Choroid plexus epithelial cell (primary cell): ENCODE measurements at regions not wholly inside any gene's neighbourhood (a gene's known extent, or its start where the extent isn't known, plus 50 kb on each side); places are given as distances from the start of the nearest gene placed in this dataset.

ENCODE experiments used
- DNase-seq: peaks from one replicate; pipeline ENCODE4 v3.0.0-alpha.2; 2010; ENCODE audit warnings: low read depth
- H3K4me3 ChIP-seq: 2 replicates; pipeline ENCODE4 v1.5.1; 2011; ENCODE audit warnings: low read depth, mild to moderate bottlenecking, control low read depth, low read length, moderate library complexity
- TF ChIP-seq, protein P1 (sequence below): conservative IDR thresholded peaks from 2 replicates; pipeline ENCODE4 v1.5.1; 2011; ENCODE audit warnings: low read depth, mild to moderate bottlenecking, control low read depth, inconsistent platforms, low read length, moderate library complexity

DNA sequence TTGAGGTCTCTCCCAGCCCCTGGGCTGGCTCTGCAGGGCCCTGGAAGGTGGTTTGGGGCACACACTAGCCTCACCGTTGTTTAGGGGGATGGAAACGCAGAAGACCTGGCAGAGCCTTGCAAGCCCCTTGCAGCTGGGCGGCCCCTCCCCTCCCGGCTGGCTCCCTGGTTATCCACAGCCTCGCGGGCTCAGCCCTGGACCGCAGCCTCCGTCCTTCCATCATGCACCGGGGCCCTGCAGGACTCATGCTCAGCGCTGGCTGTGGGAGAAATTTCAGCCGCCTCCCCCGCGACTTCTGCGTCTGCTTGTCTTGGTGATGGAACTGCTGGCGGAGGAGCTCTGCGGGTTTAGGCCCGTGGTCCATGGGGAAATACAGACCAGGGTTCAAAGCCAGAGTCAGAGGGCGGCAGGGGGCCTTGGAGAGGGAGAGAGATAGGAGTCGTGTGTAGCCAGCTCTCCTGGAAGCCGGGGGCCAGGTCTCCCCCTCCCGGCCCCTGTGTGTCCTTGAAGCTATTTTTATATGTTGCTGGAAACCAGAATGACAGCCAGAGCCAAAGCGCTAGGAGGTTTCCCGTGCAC lies 75.8 kb upstream of the IER5L start:
- peak overlapping the region; percentile 24 for H3K4me3 ChIP-seq
- peak; percentile 61 for DNase-seq
- TF ChIP-seq, protein P1, sequence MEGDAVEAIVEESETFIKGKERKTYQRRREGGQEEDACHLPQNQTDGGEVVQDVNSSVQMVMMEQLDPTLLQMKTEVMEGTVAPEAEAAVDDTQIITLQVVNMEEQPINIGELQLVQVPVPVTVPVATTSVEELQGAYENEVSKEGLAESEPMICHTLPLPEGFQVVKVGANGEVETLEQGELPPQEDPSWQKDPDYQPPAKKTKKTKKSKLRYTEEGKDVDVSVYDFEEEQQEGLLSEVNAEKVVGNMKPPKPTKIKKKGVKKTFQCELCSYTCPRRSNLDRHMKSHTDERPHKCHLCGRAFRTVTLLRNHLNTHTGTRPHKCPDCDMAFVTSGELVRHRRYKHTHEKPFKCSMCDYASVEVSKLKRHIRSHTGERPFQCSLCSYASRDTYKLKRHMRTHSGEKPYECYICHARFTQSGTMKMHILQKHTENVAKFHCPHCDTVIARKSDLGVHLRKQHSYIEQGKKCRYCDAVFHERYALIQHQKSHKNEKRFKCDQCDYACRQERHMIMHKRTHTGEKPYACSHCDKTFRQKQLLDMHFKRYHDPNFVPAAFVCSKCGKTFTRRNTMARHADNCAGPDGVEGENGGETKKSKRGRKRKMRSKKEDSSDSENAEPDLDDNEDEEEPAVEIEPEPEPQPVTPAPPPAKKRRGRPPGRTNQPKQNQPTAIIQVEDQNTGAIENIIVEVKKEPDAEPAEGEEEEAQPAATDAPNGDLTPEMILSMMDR, result no peak

DNA sequence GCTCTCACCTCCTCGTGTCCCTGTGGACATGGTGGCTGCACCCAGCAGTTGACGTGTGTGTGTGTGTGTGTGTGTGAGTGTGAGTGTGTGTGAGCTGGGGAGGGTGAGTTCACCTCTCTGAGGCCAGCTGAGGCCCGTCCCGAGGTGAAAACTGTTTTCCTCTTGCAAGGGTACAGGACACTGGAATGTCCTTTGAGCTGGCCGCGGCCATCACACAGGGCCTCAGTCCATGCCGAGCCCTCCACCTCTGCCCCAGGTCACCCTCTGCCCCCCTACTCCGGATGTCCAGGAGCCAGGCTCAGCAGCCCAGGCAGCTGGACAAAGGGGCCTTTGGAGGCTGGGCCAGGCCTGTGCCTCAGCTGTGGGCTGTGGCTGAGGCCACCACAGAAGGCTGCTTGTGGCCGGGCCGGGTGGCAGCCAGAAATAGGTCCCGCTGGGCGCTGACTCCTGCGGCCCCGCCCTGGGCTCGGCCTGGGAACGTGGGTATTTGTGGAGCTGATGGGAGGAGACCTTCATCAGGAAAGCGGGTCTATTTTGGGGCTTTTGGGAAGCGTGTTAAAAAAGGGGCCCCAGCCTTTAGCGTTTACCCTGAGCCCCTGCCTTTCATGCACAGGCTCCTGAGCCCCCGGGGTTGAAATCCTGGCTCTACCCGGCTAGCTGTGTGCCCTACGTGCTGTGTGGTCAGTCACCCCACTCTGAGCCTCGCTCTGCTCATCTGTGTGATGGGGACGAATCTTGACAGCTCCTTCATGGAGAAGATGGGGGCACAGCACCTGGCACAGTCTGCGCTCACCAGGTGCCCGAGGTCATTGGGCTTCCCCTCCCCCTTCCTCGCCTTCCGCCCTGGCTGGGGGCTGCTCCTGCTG lies 75.1 kb upstream of the IER5L start:
- H3K4me3 ChIP-seq, result no peak overlapping the region
- TF ChIP-seq, protein P1, result no peak

DNA sequence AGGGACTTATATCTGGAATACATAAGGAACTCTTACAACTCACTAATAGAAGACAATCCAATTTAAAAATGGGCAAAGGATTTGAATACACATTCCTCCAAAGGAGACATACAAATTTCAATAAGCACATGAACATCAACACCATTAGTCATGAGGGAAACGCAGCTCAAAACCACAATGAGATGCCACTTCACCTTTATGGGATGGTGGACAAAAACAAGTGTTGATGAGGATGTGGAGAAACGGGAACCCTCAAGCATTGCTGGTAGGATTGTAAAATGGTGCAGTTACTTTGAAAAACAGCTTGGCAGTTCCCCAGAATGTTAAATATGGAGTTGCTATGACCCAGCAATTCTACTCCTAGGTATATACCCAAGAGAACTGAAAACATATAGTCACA lies 72.7 kb upstream of the IER5L start:
- TF ChIP-seq, protein P1, result no peak
- DNase-seq, result peak; percentile 66
- H3K4me3 ChIP-seq, result no peak overlapping the region

More for the DNA sequence above, 75.1 kb upstream of the IER5L start:
- no peak for DNase-seq

DNA sequence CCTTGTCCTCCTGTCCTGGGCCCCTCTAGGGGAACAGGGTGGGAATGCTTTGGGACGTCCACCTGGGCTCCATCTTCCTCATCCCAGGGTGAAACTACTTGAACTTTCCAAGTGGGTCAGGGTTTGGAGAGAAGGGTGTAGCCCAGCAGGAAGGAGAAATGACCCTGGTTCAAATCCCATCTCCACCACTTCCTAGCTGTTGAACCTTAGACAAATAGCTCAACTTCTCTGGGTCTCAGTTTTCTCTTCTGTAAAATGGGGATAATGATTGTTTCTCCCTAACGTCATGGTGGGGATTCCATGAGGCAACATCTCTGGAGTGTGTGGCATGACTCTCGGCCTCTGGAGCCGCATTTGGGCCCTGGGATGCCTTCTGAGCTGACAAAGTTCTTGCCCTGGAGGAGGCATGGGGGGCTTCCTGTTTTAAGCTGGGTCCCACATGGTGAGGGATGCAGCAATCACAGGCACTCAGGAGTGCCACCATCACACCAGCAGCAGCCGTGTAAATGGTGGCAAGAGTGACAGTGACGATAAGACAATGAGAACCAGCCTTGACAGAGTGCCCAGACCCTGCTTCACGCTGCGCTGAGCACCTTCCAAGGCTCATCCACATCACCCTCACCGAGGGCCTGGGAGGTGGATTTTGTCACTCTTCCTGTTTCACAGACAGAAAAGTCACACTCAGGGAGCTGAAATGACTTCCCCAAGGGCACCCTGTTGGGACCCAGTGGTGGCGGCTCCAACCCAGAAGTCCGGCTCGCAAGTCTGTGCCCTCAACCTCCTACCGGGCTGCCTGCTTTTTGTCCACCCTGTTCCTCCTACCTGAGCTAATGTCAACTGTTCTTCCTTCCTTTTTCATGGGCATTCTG lies 69.5 kb upstream of the IER5L start:
- DNase-seq, result no peak
- no peak overlapping the region for H3K4me3 ChIP-seq
- TF ChIP-seq, protein P1, result no peak

DNA sequence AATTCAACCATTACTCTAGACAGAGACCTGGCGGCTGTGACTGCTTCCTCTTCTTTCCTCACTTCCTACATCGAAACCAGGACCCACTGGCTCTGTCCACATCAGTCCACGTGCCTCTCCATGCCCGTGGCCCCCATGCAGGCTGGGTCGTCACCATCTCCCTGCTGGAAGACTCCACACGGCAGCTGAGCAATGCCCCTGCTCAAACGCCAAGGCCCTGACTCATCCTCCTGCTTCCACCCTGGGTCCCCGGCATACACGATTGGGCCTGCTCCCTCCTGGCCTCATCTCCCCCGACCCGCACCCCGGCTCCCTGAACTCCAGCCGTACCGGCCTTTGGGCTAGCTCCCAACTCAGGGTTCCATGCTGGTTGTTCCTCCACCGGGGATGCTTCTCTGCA lies 67.2 kb upstream of the IER5L start:
- TF ChIP-seq, protein P1, result no peak
- no peak overlapping the region for H3K4me3 ChIP-seq
- DNase-seq, result peak; percentile 18

DNA sequence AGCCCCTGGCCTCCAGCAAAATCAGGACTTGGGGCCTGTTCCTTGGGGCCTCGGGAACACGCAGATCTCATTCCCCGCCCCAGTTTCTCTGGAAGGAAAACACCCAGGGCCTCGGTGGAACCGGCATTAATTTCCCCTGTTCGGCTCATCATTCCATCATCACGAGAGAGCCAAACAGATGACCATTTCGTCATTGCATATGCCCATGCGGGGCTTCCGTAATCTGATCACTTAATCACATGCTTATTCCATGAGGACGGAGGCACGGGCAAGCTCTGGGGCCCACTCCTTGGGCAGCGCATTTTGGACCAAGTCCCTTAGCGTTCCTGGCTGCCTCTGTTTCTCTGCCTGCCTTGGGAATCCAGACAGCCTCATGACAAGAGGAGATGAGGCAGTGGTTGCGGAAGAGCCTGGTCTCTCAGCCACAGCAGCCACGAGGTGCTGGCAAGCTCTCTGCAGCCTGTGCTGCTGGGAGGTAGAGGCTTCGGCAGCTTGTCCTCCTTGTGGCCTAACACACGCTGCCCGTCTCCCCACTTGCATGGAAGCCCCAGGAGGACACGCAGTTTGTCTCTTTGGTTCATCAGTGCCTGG lies 65.0 kb upstream of the IER5L start:
- no peak overlapping the region for H3K4me3 ChIP-seq
- TF ChIP-seq, protein P1, result no peak
- DNase-seq, result peak; percentile 55
